ELF-1 (cell line): ENCODE measurements at regions not wholly inside any gene's neighbourhood (a gene's known extent, or its start where the extent isn't known, plus 50 kb on each side); places are given as distances from the start of the nearest gene placed in this dataset.
"Not testable (repeated sequence)": the region's sequence is repeated elsewhere in the genome, so short reads cannot be mapped to it uniquely, and the experiment has no call there.

ENCODE experiments used
- DNase-seq: peaks from one replicate; pipeline ENCODE4 v3.0.0-alpha.2; 2016; ENCODE audit warnings: low read depth, low spot score

DNA sequence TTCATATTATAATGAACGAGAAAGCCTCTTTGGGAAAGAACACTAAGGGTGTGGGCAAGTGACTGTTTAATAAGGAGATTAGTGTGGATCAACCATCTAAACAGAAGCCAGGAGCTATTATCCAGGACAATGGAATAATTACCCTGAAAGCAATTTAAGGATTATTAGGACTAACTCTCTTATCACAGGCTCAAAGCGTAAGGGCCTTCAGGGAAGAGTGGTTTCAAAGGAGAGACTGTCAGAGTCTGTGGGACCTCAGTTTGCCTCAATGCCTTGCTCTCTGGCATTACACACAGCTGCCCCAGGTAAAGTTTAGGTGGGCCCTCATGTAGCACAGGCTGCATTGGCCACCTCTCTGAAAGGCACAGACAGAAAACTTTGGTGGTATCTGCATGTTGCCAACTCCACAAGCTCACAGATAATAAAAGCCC, 717.2 kb upstream of the ADGRL3 start:
- DNase-seq = peak; percentile 17

DNA sequence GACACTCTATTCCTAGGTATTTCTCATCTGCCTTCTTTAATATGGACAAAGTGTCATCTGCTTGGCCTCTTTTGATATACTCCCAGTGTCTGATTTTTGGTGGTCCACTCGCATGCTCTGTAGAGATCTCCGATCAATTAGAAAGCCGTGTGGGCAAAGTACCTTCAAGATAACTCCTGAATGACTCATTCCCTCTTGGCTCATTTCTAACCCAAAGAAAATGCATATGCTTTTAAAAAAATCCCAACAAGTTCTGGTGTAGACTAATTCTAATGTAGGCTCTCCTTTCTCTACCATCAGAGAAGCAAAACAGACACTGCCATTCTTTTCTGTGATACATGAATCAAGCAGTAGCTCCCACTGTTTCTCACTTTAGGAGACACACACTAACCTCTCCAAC, 714.9 kb upstream of the ADGRL3 start:
- DNase-seq = no peak

DNA sequence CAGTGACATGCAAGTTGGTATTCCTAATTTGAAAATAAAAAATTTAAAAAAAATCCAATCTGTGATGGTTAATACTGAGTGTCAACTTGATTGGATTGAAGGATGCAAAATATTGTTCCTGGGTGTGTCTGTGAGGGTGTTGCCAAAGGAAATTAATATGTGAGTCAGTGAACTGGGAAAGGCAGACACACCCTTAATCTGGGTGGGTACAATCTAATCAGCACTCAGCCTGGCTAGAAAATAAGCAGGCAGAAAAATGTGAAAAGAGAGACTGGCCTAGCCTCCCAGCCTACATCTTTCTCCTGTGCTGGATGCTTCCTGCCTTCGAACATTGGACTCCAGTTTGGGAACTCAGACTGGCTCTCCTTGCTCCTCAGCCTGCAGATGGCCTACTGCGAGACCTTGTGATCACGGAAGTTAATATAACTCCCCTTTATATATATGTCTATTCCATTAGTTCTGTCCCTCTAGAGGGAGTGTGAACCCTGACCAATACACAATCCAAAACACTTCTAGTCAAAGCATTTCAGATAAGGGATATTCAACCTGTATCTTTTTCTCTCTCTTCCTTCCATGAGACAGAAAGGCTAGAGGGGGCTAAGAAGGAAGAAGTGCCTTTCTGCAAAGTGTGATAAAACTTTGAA, 712.9 kb upstream of the ADGRL3 start:
- DNase-seq = not testable (repeated sequence)

DNA sequence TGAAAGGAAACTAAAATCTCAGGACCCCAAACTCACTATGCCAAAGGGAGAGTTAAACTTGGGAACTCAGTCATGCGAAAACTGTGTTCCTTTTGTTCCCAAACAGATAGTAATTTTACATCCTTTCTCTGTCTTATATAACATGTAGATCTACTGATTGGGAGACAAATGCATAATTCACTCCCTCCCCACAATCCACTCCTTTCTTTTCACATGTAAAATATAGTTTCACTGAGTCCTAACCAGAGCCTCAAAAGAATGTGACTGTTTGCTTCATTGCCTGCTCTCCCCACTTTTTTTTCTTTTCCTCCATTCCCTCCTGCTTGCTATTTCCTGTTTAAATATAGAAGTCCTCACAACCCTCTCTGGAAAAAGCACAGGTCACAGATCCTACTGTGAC, 699.3 kb upstream of the ADGRL3 start:
- no peak for DNase-seq

DNA sequence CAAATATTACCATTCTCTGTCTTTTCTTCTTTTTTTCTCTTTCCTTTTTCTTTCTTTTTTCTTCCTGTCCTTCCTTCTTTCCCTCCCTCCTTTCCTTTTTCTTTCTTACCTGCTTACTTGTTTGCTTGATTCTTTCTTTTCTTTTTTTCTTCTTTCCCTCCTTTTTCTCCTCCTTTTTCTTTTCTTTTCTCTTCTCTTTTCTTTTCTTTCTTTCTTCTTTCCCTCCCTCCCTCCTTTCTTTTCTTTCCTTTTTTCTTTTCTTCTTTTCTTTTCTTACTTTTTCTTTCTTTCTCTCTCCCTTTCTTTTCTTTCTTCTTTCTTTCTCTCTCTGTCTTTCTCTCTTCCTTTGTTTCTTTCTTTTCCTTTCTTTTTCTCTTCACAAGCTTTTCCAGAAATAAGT, 697.4 kb upstream of the ADGRL3 start:
- DNase-seq = no peak

DNA sequence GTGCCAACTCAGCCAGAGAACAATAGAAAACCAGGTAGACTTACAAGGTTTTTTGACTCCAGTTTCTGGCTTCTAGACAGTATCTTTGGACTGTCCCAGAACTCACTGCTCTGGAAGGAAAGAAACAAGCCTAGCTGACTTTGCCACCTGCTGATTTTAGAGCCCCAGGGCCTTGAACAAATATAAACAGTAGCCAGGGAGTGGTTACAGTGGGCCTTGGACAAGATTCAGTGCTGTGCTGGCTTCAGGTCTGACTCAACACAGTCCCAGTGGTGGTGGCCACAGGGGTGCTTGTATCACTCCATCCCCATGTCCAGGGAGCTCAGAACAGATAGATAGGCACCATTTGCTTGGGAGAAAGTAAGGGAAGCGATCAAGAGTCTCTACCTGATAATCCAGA, 694.1 kb upstream of the ADGRL3 start:
- peak; percentile 57 for DNase-seq

DNA sequence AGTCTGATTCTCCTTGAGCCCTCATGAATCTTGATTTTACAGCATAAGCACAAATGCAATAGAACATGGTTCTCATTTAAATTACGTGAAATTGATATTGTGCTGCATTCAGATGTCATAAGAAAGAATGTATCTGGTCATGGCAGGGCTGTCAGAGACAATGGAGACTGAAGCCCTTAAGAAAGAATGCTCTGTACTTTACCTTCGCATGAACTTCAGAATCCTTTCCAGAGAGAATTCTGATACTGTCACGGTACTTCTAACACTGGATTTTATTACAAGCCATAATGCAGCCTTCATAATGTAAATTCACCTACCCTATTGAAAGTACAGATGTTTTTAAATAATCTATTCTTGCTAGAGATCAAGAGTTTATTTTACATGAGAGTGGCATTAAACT, 677.9 kb upstream of the ADGRL3 start:
- DNase-seq = no peak

DNA sequence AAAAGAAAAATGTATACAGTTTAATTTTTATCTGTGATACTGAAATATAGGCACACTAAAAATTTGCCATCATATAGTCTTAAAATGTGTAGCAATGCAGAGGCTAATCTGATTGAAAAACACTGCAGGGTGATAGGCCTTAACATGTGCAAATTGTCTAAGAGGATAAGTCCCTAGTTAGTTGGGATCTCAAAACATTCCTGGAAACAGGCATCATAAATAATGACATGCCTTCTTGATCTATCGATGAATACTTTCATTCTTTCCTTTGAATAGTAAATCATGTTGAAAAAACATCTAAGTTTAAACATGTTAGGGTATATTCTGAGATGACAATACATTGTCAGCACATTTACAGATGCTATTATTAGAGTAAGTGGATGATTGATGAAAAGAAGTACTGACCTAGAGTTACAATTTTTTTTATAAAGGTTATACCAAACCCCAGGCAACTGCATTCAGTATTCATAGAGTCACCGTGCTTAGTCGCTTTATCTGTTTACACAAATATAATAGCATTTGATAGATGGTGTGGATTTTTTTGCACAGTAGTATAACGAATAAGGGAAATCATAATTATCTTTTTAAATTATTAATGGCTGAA, 668.2 kb upstream of the ADGRL3 start:
- DNase-seq = no peak

DNA sequence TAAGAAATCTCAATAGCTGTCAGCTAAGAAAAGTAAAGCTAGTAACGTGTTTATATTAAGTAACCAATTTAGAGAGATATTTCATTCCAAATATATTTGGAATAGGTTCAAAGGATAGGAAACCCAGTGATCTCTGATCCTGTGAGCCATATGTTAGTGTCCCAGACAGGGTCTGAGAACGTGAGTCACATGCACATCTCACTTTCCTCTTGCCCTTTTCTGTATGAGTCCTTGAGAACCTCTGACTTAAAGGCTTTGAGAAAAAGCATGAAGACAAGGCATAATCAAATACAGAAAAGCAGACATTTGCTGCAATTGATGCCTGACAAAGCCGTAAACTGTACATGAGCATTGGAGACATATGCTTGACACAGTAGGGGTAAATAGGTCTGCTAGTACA, 655.1 kb upstream of the ADGRL3 start:
- no peak for DNase-seq

DNA sequence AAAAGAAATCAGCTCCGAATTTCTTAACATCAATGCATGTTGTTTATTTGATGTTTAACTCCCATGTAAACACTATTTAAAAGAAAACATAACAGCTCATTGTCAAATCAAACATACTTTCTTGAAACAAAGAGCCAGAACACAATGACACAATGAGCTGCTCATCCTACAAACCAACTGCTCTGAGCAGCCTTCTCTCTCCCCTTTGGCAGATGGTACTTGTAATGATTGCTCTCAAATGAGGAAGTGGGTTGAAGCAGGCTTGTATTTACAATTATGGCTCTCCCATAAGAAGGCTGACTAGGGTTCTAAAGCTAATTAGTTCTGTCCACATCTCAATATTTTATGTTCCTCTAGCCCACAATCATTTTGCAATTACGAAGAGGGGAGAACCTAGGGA, 637.8 kb upstream of the ADGRL3 start:
- no peak for DNase-seq

DNA sequence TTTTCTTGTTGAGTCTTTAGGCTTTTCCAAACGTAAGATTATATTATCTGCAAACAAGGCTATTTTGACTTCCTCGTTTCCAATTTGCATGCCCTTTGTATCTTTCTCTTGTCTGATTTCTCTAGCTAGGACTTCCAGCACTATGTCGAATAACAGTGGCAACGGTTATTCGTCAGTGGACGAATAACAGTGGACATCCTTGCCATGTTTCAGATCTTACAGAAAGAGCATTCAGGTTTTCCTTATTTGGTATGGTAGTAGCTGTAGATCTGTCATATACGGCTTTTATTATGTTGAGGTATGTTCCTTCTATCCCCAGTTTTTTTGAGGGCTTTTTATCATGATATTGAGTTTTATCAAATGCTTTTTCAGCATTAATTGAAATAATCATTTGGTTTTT, 634.6 kb upstream of the ADGRL3 start:
- no peak for DNase-seq

DNA sequence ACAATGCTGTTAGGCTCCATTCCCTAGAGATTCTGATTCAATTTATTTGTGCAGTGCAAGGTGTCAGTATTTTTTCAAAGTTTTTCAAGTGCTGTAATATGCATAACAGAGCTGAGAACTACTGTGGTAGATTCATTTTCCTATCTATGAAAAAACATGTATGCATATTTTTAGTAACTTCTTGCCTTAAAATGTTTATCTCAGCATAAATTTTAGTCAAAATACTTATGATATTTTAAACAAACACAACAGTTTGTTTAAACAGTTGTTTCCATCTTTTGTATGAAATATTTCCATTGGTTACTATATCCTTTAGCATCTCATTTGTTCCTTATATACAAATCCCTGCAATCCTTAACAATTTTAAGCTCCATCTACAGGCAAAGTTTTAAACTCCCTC, 624.8 kb upstream of the ADGRL3 start:
- DNase-seq = no peak

DNA sequence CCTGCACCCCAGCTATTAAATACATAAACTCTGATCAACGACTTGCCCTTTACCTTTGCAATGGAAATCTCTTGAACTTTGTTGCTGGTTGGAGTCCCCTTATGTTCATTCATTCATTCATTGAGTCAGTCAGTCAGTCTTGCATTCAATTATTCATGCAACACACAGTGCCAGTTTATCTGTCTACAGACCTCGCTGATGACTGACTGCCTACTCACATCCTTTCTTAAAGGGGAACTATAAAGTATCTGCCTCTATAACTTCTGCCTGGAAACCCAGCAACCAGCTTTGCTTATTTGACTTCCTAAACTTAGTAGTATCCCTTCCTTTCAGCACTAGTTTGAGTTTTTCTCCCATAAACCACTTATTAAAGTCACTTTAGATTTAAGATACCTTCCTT, 620.8 kb upstream of the ADGRL3 start:
- no peak for DNase-seq

DNA sequence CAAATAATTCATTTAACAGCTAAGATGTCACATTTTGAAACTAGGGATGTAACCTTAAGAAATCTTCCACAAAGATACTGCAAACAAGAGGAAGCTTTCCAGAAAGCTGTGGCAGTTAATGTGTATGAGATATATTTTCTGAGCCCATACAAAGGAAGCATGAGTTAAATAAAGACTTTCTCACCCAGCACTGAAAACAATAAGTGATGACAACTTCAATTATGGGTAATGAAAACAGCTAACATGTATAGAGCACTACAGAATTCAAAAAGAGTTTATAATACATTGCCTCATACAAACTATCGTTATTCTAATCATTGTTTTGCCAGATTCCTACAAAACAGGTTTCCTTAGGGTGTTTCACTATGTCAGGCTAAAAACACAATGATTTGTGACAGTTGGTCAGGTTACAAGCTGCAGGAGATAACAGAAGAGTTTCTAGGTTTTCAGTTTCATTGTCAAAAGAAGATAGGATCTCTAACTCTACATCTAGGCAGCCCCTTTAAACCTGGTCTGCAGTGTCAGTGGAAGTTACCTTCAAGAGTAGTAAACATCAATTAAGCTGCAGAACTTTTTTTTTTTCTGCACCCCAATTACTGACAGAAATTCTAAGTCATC, 618.1 kb upstream of the ADGRL3 start:
- no peak for DNase-seq

DNA sequence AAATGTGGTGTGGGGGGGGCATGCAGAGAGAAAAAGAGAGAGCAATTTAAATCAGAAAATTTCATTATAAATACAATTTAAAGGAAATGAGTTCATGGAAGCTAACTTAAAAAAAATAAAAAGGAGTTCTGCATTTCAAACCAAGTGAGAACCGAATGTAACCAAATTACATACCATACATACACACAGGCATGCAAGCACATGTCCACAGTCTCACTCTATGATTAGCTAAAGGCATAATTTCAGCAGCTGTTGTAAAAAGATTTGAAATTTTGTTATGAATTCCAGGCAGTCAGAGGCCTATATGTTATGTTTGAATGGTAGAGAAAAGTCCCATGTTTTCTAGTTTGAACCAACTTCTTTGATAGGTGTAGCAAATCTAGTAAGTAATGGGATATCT, 611.6 kb upstream of the ADGRL3 start:
- no peak for DNase-seq

DNA sequence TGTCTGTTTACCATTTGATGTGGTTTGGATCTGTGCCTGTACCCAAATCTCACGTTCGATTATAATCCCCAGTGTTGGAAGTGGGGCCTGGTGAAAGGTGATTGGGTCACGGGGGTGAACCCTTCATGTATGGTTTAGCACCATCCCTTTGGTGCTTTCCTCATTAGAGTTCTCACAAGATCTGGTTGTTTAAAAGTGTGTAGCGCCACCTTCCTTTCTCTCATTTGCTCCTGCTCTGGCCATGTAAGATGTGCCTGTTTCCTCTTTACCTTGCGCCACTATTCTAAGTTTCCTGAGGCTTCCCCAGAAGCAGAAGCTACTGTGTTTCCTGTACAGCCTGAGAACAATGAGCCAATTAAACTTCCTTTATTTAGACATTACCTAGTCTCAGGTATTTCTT, 610.7 kb upstream of the ADGRL3 start:
- DNase-seq = no peak

DNA sequence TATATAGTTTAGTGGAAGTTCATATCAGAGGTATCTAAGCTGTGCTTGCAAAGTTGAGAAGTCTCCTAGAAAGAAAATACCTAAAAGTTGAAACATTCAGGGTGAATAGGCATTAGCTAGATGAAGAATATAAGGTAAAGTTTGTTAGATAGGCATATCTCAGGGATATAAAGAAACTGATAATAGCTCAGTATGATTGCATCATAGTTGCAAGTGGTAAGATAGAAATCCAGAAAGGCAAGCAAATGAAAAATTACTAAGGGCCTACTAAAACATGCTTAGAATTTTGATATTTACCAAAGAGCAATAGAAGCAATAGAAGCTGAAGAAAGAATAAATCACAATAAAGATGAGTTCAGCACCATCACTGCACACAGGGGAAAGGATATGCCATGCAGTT, 610.0 kb upstream of the ADGRL3 start:
- DNase-seq = no peak

DNA sequence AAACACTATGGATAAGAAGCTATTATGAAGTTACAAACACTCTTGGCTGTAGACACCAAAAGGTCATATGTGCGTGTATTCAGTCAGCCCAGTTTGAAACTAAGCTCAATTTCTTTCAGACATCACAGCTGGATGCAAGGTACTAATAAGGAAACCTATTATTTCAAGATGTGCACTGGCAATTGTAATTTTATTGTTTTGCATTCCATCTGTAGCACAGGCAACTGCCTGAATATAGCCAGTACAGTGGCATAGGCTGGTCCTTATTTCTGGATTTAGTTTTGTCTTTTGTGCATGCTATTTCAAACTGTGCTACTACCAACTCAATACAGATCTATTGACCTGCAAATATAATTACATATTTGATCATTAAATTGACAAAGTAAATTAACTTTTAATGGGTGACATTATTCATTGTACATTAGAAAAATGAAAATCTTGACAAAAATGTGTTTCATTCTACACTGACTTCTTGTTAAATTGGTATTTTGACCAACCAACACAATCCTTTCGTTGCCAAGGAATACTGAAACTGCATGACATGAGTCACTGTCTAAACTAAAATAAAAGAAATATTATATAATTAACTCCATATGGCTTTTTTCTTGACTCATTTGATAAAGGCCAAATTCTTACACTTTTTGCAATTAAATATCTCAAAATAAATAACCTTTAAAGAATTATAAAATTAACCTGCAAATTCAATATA, 594.3 kb upstream of the ADGRL3 start:
- no peak for DNase-seq

DNA sequence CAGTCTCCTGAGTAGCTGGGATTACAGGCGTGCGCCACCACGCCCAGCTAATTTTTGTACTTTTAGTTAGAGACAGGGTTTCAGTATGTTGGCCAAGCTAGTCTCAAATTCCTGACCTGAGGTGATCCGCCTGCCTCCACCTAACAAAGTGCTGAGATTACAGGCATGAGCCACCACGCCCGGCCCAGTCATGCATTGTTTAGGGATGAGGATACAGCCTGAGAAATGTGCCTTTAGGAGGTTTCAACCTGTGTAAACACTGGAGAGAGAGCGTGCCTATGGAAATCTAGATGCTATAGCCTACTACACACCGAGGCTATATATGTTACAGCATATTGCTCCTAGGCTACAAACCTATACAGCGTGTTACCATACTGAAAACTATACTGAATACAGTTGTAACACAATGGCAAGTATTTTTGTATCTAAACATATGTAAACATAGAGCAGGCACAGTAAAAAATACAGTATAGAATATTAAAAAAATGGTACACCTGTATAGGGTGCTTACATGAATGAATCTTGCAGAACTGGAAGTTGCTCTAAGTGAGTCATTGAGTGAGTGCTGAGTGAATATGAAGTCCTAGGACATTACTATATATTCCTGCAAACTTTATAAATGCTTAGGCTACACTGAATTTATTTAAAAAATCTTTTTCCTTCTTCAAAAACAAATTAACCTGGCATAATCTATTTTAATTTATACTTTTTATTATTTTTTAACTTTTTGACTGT, 588.2 kb upstream of the ADGRL3 start:
- peak; percentile 29 for DNase-seq

DNA sequence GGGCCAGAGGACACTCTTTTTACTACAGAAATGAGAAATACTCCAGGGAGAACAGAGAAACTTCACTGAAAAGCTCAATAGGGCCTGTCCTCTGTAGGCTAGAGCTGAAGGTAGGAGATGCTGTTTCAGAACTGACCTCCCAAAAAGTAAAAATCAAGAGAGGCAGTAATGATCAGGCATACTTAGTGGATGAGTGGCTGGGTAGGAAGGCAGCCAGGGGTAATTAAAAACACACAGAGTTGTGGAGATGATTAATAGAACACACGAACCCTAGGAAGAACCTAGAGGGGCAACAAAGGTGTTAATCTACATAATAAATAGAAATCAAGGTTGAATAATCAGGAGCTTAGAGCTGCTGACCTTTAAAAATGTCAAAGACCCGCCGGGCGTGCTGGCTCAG, 582.4 kb upstream of the ADGRL3 start:
- DNase-seq = no peak

DNA sequence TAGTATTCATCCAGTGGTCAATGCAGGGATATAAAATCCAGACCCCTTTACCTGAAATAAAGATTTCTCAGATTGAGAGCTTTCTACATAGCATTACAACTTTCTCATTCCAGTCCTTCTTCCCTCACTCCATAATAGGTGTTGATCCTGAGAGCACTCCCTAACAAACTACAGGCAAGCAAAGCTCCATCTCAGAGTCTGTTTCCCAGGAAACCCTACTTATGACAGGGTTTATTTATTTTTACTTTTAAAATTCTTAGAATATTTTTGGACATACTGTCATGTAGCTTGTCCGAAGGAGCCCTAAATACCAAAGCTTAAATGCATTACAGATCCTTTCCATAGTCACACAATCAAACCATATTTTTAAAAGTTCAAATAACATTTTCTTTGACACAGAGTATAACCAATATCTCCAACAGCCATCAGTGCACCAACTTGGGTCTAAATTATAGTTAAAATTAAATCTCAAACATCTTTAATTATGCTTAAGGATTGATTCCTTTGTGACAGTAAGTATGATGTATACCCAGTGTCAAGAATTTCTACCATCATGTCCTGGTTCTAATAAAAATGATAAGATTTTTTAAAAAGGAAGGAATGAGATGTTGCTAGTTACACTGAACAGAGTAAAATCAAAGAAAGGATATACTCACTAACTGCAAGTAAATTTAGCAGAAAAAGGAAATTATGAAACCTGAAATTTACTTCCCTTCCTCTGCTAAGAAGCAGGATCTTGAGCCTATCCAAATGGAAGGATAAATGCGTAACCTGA, 580.4 kb upstream of the ADGRL3 start:
- no peak for DNase-seq
